C4-2B (cell line): ENCODE measurements at regions not wholly inside any gene's neighbourhood (a gene's known extent, or its start where the extent isn't known, plus 50 kb on each side); places are given as distances from the start of the nearest gene placed in this dataset.
A peak's percentile ranks its signal among the peaks of the same experiment; 100 is the strongest.

Experiments used
- H3K27ac ChIP-seq: fragments of 450-650 bp; 2 replicates; pipeline ENCODE4 v1.5.1; 2017
- CTCF ChIP-seq: fragments of 450-650 bp; conservative IDR thresholded peaks from 2 replicates; pipeline ENCODE4 v1.5.1; 2017; ENCODE audit warnings: mild to moderate bottlenecking
- ZFX ChIP-seq: fragments of 450-650 bp; IDR thresholded peaks from 2 replicates; pipeline ENCODE4 v1.6.1; 2017

DNA sequence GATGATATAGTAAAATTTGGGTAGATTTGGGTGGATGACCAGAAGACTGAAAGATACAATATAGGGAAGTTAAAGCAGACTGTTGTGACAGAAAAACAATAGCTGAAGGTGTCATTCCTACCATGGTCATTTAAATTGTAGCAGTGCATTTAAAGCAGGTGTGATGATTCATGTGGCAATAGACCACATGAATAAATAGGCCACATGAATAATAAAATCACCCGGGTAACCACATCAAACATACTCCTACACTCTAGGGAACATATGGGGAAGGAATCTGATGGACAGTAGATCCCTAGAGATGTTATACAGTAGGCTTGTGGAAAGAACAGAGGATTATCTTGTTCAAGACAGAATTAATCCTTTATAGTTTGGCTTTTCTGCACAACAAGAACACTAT lies 392.6 kb downstream of the SLITRK5 start:
- TF ChIP-seq ZFX (no peak), CTCF (no peak)
- H3K27ac ChIP-seq, result no peak overlapping the region

GRCh38 chr13:88066847-88067246 lies 395.7 kb downstream of the SLITRK5 start:
- no peak overlapping the region for H3K27ac ChIP-seq
- TF ChIP-seq ZFX (no peak), CTCF (no peak)

GRCh38 chr13:88068316-88068715 lies 397.1 kb downstream of the SLITRK5 start:
- TF ChIP-seq ZFX (no peak), CTCF (no peak)

DNA sequence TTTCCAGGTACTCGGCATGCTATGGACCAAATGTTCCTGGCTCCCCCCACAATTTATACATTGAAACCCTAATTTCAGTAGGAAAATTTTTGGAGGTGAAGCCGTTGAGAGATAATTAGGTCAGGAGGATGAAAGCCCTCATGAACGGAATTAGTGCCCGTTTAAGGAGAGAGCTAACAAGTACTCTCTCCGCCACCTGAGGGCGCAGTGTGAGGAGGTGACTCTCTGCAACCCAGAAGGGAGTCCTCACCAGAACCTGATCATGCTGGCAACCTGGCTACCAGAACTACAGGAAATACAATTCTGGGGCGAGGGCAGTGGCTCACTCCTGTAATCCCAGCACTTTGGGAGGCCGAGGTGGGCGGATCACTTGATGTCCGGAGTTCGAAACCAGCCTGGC lies 397.8 kb downstream of the SLITRK5 start:
- no peak overlapping the region for H3K27ac ChIP-seq
- no peak for TF ChIP-seq ZFX
- peak; percentile 71 for TF ChIP-seq CTCF

More at GRCh38 chr13:88068316-88068715, 397.1 kb downstream of the SLITRK5 start:
- no peak overlapping the region for H3K27ac ChIP-seq

DNA sequence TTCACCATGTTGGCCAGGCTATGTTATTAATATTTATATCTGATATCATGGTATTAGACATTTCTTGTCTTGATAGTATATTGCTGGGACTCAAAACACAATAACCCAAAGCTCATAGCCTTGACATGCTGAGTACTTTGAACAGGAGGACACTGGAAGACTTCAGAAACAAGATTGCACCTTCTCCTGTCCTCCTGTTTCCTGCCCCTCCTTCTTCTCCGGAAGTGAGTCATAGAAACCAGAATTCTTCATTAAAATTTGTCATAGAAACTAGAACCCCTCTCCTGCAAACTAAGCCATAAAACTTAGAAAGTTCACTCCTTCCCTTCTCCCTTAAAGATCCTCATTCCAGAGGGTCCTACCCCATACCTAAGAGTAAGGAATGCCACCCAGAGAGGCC lies 400.2 kb downstream of the SLITRK5 start:
- no peak overlapping the region for H3K27ac ChIP-seq
- TF ChIP-seq ZFX, result no peak
- no peak for TF ChIP-seq CTCF

- TF ChIP-seq CTCF (no peak), ZFX (no peak)
- no peak overlapping the region for H3K27ac ChIP-seq
Observed at GRCh38 chr13:88074794-88075510, 403.8 kb downstream of the SLITRK5 start.

GRCh38 chr13:88085036-88085435 lies 413.9 kb downstream of the SLITRK5 start:
- TF ChIP-seq ZFX (no peak), CTCF (no peak)
- H3K27ac ChIP-seq, result no peak overlapping the region
